Lower leg skin (tissue), 3 donors: ENCODE measurements at regions not wholly inside any gene's neighbourhood (a gene's known extent, or its start where the extent isn't known, plus 50 kb on each side); places are given as distances from the start of the nearest gene placed in this dataset.

Experiments used
- POLR2A ChIP-seq, 2 donors: fragments of 450-650 bp; IDR thresholded peaks; one replicate each; pipeline ENCODE4 v1.6.1; 2016 to 2017; ENCODE audit warnings: antibody characterized with exemption in 2 of 2, mild to moderate bottlenecking in 1 of 2, moderate library complexity in 1 of 2
- TF ChIP-seq, protein P1 (sequence below), 3 donors: fragments of 450-650 bp; IDR thresholded peaks; one replicate each; pipeline ENCODE4 v1.5.1; 2016; ENCODE audit warnings: antibody characterized with exemption in 3 of 3, mild to moderate bottlenecking in 3 of 3, moderate library complexity in 2 of 3

DNA sequence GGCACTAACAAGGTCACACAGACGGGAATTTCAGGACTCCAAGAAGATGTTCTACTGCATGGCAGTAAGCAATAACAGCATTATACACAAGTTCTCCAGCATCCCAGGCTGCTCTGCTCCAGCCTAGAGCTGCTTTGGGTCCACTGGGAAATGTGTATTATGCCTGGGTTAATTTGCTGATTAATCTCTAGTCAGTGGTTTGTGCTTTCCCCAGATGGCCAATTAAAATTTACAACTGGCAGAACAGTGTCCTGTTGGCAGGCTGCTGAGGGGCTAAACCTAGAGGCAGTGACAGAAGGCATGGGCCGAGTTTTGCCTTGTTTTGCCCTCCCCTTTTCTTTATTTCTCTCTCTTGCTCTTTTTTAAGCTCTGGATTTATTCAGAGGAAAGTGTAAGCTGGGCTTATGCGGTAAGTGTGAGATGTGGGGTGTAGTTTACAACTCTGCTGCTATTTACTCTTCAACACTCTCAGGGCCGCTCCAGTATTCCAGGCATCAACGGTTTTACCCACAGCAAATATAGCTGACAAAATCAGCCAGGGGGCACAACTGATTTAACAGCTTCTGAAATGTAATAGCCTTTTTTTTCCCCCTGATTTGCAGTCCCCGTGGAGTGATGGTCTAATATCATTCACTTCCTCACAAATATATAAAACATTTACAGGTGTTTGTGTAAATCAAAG is 348.0 kb downstream of the GPD2 start:
- TF ChIP-seq, protein P1, sequence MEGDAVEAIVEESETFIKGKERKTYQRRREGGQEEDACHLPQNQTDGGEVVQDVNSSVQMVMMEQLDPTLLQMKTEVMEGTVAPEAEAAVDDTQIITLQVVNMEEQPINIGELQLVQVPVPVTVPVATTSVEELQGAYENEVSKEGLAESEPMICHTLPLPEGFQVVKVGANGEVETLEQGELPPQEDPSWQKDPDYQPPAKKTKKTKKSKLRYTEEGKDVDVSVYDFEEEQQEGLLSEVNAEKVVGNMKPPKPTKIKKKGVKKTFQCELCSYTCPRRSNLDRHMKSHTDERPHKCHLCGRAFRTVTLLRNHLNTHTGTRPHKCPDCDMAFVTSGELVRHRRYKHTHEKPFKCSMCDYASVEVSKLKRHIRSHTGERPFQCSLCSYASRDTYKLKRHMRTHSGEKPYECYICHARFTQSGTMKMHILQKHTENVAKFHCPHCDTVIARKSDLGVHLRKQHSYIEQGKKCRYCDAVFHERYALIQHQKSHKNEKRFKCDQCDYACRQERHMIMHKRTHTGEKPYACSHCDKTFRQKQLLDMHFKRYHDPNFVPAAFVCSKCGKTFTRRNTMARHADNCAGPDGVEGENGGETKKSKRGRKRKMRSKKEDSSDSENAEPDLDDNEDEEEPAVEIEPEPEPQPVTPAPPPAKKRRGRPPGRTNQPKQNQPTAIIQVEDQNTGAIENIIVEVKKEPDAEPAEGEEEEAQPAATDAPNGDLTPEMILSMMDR (IDR thresholded peaks at IDR 0.05) = no peak
- no peak for TF ChIP-seq POLR2A (IDR thresholded peaks at IDR 0.05)
